Endothelial cell of umbilical vein (primary cell): ENCODE measurements at regions not wholly inside any gene's neighbourhood (a gene's known extent, or its start where the extent isn't known, plus 50 kb on each side); places are given as distances from the start of the nearest gene placed in this dataset.

ENCODE experiments used
- CTCF ChIP-seq, 2 donors: IDR thresholded peaks; 1 replicate in 1 of 2; 2 replicates in 1 of 2; pipeline ENCODE4 v1.5.1; 2011; ENCODE audit warnings: low read length in 2 of 2, mild to moderate bottlenecking in 2 of 2, moderate library complexity in 2 of 2, control low read depth in 1 of 2, inconsistent platforms in 1 of 2, low read depth in 1 of 2; ENCODE audit not compliant: insufficient read depth in 1 of 2; ENCODE audit errors: extremely low read depth in 1 of 2
- EZH2 ChIP-seq: IDR thresholded peaks from 2 replicates; pipeline ENCODE4 v1.6.1; 2012; ENCODE audit warnings: borderline replicate concordance, low read depth, mild to moderate bottlenecking, moderate library complexity, low read length, inconsistent platforms; ENCODE audit not compliant: severe bottlenecking
- FOS ChIP-seq: IDR thresholded peaks from 2 replicates; pipeline ENCODE4 v1.6.1; 2011; ENCODE audit warnings: mild to moderate bottlenecking, low read length, moderate library complexity, borderline replicate concordance; ENCODE audit not compliant: insufficient read depth
- JUN ChIP-seq: IDR thresholded peaks from 2 replicates; pipeline ENCODE4 v1.6.1; 2011; ENCODE audit warnings: borderline replicate concordance, low read depth; ENCODE audit not compliant: insufficient read length, insufficient read depth
- MAX ChIP-seq: IDR thresholded peaks from 2 replicates; pipeline ENCODE4 v1.6.1; 2011; ENCODE audit not compliant: insufficient read depth, insufficient read length
- MYC ChIP-seq: IDR thresholded peaks from one replicate; pipeline ENCODE4 v1.6.1; 2011; ENCODE audit warnings: mild to moderate bottlenecking, low read depth, low read length
- POLR2A ChIP-seq: IDR thresholded peaks from 2 replicates; pipeline ENCODE4 v1.6.1; 2012; ENCODE audit warnings: low read depth, mild to moderate bottlenecking, control low read depth, low read length
- POLR2AphosphoS5 ChIP-seq: IDR thresholded peaks from 2 replicates; pipeline ENCODE4 v1.6.1; 2012; ENCODE audit warnings: low read depth, mild to moderate bottlenecking, control low read depth, low read length, moderate library complexity; ENCODE audit not compliant: insufficient read depth

GRCh38 chr18:51807336-51807735, 532.7 kb upstream of the DCC start:
- TF ChIP-seq CTCF (IDR thresholded peaks at IDR 0.05; ENCODE audit: extremely low read depth in 1 of 2, insufficient read depth in 1 of 2, low read depth in 1 of 2, low read length in 2 of 2) (no peak), POLR2A (no peak), EZH2 (no peak), POLR2AphosphoS5 (no peak), JUN (no peak), MAX (no peak), MYC (no peak), FOS (no peak)
